ENCODE measurements at regions not wholly inside any gene's neighbourhood (a gene's known extent, or its start where the extent isn't known, plus 50 kb on each side); places are given as distances from the start of the nearest gene placed in this dataset.
A peak's percentile ranks its signal among the peaks of the same experiment; 100 is the strongest.
"Not testable (repeated sequence)": the region's sequence is repeated elsewhere in the genome, so short reads cannot be mapped to it uniquely, and the experiment has no call there.

DNA sequence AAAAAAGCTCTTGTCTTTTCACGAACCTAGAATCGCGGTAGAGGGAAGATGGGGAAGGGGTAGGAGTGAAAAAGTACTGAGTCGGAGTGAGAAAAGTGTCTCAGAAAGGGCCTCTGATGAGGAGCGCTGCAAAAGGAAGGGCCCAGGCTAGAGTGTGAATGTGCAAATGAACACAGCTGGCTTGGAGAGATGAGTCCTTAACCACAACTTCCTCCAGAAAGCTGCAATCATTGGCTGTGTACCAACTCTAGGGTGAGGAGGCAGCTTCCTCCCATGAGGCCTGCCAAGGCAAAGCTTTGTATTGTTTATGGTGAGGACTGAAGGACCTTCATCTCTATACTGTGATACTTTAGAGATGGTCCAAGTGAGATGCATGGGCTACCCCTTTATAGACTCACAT lies 566.9 kb upstream of the ANO5 start:
- DNase-seq, result no peak

DNA sequence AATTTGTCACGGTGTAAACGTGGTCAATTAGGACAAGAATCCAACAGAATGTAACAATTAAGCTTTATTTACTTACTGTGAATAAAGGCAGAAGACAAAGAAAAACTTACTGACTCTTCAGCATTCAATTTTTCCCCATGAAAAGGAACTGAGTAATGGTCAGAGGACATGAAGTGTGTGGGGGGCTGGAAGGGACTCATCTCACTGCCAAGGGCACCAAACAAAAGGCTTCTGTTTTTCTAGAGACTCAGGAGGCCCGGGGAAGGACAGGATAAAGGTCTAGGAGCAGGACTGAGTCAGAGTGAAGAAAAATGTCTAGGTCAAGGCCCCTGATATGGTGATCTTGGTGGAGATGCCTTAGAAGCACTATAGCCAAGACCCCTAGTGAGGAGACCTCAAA lies 564.2 kb upstream of the ANO5 start:
- no peak for DNase-seq

GRCh38 chr11:21630934-21631478 lies 561.9 kb upstream of the ANO5 start:
- no peak for DNase-seq

DNA sequence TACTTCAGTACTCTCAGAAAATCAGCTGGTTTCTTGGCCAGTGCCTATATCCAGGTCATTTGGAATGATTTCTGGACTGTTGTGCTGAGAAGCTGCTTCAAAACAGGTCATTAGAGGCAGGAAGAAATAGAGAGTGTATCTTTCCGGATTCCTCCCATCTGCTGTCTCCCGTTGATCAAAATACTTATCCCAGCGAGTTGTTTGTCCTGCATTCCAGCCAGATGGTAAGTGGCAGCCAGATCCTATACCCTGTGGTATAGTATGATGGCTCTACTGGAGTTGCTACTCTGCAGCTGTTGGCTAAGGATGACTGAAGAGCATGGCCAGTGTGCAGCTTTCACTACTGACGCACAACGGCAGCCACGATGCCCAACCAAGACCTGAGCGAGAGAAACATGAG lies 560.9 kb upstream of the ANO5 start:
- no peak for DNase-seq

GRCh38 chr11:21634491-21634890 lies 558.4 kb upstream of the ANO5 start:
- no peak for DNase-seq

DNA sequence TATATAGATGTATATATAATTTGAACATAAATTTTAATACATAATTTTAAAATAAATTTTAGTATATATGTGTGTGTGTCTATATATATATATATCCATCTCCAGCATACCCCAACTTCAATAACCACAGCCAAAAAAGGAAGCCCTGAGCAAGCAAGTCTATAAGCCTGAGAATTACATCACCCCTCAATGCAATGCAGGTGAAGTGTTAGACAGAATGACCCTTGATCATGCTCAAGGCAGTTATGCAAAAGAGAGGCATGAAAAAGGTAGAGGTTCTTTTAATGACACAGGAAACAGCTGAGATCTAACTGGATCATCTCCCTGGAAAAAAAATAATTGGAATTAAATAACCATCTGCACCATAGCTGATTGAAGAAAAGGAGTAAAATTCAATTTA lies 557.9 kb upstream of the ANO5 start:
- DNase-seq, result no peak

DNA sequence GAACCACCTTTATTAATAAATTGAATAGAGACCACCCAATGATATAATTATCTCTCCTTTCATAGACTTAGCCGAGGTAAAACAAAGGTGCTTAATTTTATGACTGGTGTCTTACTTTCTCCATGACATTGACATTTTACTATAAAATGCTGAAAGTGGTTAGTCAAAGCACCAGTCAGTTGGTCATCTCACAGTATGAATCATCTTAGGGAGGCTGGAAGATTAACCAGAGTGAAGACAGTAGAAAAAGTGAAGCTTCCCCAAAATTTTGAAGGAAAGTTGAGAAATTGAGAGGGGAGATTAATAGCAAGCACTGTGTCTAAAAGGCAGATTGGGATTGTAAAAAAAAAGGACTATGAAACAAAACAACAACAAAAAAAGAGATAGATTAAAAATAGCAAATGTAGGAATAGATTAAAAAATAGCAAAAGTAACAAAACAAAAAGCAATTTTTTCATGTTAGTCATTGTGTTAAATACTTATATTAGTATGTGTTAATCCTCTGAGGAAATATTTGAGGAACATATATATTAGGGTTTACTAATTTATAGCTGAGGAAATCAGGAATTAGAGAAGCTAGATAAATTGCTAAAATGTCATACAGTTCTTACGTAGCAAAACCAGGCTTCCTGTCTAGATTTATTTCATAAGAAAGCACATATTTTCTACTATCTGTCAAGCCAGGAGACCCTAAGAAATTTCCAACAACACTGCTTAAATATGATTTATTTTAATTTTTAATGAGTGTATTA lies 557.3 kb upstream of the ANO5 start:
- DNase-seq, result no peak

- no peak for DNase-seq
Observed at GRCh38 chr11:21636561-21636960, 556.3 kb upstream of the ANO5 start.

GRCh38 chr11:21640491-21640890 lies 552.4 kb upstream of the ANO5 start:
- DNase-seq, result no peak

DNA sequence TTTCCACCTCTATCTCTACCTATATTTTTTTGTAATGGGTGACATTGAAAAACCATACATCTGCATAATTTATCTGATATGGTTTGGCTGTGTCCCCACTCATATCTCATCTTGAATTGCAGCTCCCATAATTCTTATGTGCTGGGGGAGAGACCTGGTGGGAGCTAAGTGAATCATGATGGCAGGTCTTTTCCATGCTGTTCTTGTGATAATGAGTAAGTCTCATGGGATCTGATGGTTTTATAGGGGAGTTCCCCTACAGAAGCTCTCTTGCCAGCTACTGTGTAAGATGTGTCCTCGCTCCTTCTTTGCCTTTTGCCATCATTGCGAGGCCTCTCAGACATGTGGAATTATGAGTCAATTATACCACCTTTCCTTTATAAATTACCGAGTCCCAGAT lies 551.0 kb upstream of the ANO5 start:
- DNase-seq, result no peak

DNA sequence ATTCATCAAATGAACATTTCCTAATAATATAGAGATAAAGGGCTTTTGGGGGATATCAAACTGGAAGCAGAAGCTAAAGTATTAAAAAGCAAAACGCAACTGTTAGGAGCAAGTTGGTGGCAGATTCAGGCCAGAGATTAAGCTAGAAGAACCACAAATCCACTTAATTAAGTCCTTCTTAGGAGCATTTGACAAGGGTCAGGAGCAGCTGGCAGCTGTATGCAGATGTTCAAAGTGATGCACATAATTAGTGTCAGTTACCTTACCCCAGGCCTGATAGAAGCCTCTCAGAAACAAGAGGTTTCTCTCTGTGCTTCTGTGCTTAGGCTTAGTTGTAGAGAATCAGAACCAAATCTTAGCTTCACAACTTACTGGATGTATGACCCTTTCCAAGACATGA lies 546.5 kb upstream of the ANO5 start:
- DNase-seq, result no peak

DNA sequence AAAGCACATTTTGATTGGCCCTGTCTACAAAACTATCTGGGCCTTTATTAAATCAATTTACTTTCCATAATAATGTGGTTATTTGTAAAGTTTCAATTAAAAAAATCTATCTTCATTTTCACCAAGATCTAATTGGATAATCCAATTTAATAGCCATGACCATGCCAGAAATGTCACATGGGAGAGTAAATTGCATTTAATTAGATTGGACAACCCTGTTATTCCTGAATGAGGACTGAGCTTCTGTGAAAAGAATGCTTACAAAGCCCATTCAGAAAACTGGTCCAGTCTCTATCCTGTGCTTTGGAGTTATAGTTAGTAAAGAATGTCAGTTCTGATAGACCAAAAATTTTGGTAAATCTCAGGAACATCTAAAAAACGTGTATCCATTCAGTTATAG lies 541.9 kb upstream of the ANO5 start:
- no peak for DNase-seq

- DNase-seq, result no peak
Observed at GRCh38 chr11:21653951-21654421, 538.9 kb upstream of the ANO5 start.

- no peak for DNase-seq
Observed at GRCh38 chr11:21656065-21656464, 536.8 kb upstream of the ANO5 start.

DNA sequence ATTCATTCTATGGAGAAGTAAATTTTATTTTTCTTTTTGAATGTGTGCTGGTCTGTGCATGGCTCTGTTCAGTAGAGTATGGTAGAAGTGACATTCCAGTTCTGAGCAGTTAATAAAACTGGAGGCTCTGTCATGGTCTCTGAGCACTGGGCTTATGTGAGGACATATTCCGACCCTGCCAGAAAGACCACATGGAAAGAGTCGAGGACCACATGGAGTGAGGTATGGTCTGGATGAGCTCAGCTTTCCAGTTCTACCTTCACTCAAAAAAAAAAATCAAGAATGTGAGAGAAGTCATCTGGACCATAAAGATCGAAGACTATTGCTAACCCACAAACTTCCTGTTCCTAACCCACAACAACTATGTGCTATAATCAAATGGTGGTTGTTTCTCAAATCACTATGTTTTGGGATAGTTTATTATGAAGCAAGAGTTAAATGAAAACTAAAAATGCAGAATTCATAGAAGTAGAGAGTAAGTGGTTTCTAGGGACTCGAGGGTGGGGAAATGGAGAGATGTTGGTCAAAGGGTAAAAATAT lies 534.2 kb upstream of the ANO5 start:
- no peak for DNase-seq

- not testable (repeated sequence) for DNase-seq
Observed at GRCh38 chr11:21659377-21659776, 533.5 kb upstream of the ANO5 start.

GRCh38 chr11:21659961-21660360 lies 532.9 kb upstream of the ANO5 start:
- DNase-seq, result no peak

DNA sequence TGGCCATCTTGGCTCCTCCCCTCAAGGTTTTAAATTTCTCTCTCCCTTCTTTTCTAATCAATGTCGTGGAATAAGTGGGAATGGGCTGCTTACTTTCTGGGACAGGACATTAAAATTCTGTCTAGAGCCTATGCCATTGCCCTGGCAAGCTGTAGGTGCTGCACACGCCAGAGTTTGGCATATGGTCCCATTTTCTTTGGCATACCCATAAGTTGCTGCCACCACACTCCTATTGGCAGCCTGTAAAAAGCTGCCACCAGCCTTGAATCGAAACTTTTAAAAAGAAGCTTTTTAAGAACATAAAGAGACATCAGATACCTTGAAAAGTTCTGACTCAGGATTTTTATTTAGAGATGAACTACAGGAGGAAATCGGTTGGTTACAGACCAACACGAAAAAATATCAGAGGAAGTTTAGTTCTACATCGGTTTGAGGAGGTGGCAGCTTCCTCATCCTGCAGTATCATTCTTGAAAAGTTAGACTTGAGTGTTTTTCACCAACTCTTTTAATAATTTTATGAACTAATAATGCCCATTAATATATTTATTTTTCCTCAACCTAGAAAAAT lies 517.8 kb upstream of the ANO5 start:
- no peak for DNase-seq

DNA sequence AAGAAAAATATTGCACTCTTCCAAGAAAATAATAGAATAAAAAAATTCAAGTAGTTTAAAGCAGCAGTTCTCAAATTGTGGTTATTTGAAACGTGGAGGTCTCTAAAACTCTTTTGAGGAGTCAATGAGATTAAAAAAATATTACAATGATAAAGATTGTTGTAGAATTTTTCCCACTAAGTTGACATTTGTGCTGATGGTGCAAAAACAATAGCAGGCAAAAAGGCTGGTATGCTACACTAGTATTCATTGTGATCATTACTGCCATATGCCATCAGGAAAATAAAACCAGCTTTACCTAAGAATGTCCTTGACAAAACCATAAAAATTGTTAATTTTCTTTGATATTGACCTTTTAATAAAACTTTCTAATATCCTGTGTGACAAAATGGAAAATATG lies 505.2 kb upstream of the ANO5 start:
- no peak for DNase-seq

GRCh38 chr11:21704539-21704938 lies 488.3 kb upstream of the ANO5 start:
- DNase-seq, result no peak

GRCh38 chr11:21707116-21707739 lies 485.7 kb upstream of the ANO5 start:
- DNase-seq, result no peak

DNA sequence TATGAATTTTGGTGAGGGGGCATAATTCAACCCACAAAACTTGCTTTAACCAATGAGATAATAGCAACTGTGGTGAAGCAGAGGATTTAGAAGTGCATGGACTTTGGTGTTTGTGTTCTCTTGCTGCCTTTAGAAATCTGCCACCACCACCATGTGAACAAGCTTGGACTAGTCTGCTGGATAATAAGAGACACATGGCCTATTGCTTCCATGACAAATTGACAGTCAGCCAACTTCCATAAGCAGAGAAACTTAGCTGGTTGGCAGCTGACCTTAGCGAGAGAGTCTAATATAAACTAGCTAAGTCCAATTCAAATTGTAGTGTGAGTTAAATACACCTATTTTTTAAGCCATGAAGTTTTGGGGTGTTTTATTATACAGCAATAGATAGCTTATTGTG lies 482.1 kb upstream of the ANO5 start:
- peak; percentile 3 for DNase-seq

- DNase-seq, result no peak
Observed at GRCh38 chr11:21711341-21711740, 481.5 kb upstream of the ANO5 start.

- DNase-seq, result no peak
Observed at GRCh38 chr11:21723678-21724077, 469.2 kb upstream of the ANO5 start.

Data from hindlimb muscle (tissue), 1 donor.